Upper lobe of right lung (tissue), 1 donor: ENCODE measurements at regions not wholly inside any gene's neighbourhood (a gene's known extent, or its start where the extent isn't known, plus 50 kb on each side); places are given as distances from the start of the nearest gene placed in this dataset.

Experiments used
- ATAC-seq: fragments of 200-7000 bp; cut with Tn5 transposase; one replicate; pipeline ENCODE4 v1.9.1; 2020; ENCODE audit warnings: mild to moderate bottlenecking, moderate library complexity
- DNase-seq: peaks from one replicate; pipeline ENCODE4 v3.0.0-alpha.2; 2020
- H3K27ac ChIP-seq: fragments of 200-600 bp; one replicate; pipeline ENCODE4 v1.8.0; 2022
- H3K27me3 ChIP-seq: fragments of 200-600 bp; one replicate; pipeline ENCODE4 v1.8.0; 2022; ENCODE audit warnings: mild to moderate bottlenecking
- H3K36me3 ChIP-seq: fragments of 200-600 bp; one replicate; pipeline ENCODE4 v1.8.0; 2022
- H3K4me1 ChIP-seq: fragments of 200-600 bp; one replicate; pipeline ENCODE4 v1.8.0; 2022
- H3K4me3 ChIP-seq: fragments of 200-600 bp; one replicate; pipeline ENCODE4 v1.8.0; 2022; ENCODE audit warnings: mild to moderate bottlenecking
- H3K9me3 ChIP-seq: fragments of 200-600 bp; one replicate; pipeline ENCODE4 v1.8.0; 2022
- CTCF ChIP-seq: fragments of 200-600 bp; IDR thresholded peaks from one replicate; pipeline ENCODE4 v1.8.0; 2022; ENCODE audit warnings: antibody characterized with exemption
- intact Hi-C: fragments of 100-400 bp; cut with DNase I; formaldehyde crosslinking; loops from one replicate; pipeline ENCODE4 v1.11.0; 2022
- donor health status: DM: no; HTN: yes; CAD: no; lungs with severe emphysema.

DNA sequence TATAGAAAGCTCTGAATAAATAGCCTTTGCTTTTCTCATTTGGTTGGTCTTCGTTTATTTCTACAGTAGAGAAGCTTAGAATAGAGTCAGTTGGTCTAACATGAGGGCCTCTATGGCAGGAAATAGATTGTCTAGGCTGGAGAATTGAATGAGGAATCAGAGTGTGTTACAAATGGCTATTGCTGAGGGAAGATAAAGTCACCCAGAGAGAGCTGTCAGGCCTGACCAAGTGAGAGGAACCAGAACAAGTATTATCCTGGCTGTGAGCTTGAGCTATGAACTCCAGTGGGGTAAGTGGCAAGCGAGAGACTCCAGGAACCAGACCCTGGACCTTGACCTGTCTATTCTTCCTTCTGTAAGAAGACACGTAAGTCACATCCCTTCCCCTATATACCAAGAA lies 353.1 kb downstream of the CD83 start:
- H3K27me3 ChIP-seq: no peaks in the 10 kb centered on the region
- H3K4me3 ChIP-seq: no peak overlapping the region
- no peak for DNase-seq
- TF ChIP-seq CTCF: no peak
- H3K4me1 ChIP-seq: no peaks in the 10 kb centered on the region
- H3K9me3 ChIP-seq: no peaks in the 10 kb centered on the region
- intact Hi-C loops: no loop called here
- no peak for ATAC-seq
- H3K36me3 ChIP-seq: no peaks in the 10 kb centered on the region
- H3K27ac ChIP-seq: no peak overlapping the region

DNA sequence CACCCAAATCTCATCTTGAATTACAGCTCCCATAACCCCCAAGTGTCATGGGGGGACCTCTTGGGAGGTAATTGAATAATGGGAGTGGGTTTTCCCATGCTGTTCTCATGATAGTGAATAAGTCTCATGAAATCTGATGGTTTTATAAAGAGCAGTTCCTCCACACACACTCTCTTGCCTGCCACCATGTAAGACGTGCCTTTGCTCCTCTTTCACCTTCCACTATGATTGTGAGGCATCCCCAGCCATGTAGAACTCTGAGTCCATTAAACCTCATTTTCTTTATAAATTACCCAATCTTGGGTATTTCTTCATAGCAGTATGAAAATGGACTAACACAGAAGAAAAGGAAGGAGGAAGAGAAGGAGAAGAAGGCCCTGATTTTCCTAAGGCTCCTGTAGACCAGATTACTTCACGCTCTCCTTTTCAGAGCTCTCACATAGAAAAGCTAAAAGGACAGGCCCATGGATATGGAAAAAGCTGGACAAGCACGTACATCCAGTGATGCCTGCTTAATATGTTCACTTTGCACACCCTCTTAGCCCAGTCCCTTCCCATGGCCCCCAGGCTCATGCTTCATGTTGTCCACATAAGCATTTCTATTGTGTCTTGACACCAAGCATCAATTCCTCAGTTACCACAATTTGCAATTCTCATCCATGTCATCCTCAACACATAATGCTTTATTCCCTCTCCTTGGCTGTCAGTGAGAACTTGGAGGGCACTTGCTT lies 354.8 kb downstream of the CD83 start:
- no peaks in the 10 kb centered on the region for H3K9me3 ChIP-seq
- H3K4me3 ChIP-seq: no peak overlapping the region
- peaks cover 15% of the 10 kb centered on the region for H3K4me1 ChIP-seq
- DNase-seq: no peak
- intact Hi-C loops: no loop called here
- no peak overlapping the region for H3K27ac ChIP-seq
- H3K27me3 ChIP-seq: no peaks in the 10 kb centered on the region
- no peak for ATAC-seq
- H3K36me3 ChIP-seq: no peaks in the 10 kb centered on the region
- no peak for TF ChIP-seq CTCF

- ATAC-seq: no peak
- DNase-seq: no peak
- H3K27ac ChIP-seq: no peak overlapping the region
- peaks cover 19% of the 10 kb centered on the region for H3K4me1 ChIP-seq
- H3K27me3 ChIP-seq: no peaks in the 10 kb centered on the region
- no peaks in the 10 kb centered on the region for H3K9me3 ChIP-seq
- no peaks in the 10 kb centered on the region for H3K36me3 ChIP-seq
- H3K4me3 ChIP-seq: no peak overlapping the region
- no peak for TF ChIP-seq CTCF
- intact Hi-C loops: no loop called here
These were observed 355.4 kb downstream of the CD83 start for GRCh38 chr6:14472986-14473337.

GRCh38 chr6:14474816-14475215 lies 357.2 kb downstream of the CD83 start:
- no peaks in the 10 kb centered on the region for H3K27me3 ChIP-seq
- intact Hi-C loops: no loop called here
- no peak overlapping the region for H3K4me3 ChIP-seq
- H3K9me3 ChIP-seq: no peaks in the 10 kb centered on the region
- TF ChIP-seq CTCF: no peak
- ATAC-seq (no peak), DNase-seq (no peak)
- no peak overlapping the region for H3K27ac ChIP-seq
- no peaks in the 10 kb centered on the region for H3K36me3 ChIP-seq
- peaks cover 28% of the 10 kb centered on the region for H3K4me1 ChIP-seq

DNA sequence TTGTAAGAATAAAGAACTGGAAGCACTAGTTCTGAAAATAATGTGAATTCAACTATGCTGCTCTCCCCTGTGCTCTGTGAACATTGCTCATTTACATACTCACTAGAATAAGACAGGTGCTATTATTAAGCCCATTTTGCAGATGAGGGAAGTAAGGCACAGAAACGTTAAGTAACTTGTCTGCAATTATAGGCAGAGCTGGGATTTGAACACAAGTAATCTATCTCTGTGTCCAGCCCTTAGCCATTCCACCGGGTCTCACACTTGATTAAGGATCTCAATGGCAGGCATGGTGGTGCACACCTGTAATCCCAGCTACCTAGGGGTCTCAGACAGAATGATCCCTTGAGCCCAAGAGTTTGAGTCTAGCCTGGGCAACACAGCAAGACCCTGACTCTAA lies 357.7 kb downstream of the CD83 start:
- H3K4me3 ChIP-seq: no peak overlapping the region
- intact Hi-C loops: no loop called here

More for the DNA sequence above, 357.7 kb downstream of the CD83 start:
- no peak for TF ChIP-seq CTCF
- H3K27ac ChIP-seq: no peak overlapping the region
- H3K27me3 ChIP-seq: no peaks in the 10 kb centered on the region
- peaks cover 28% of the 10 kb centered on the region for H3K4me1 ChIP-seq
- H3K9me3 ChIP-seq: no peaks in the 10 kb centered on the region
- ATAC-seq (no peak), DNase-seq (no peak)
- H3K36me3 ChIP-seq: no peaks in the 10 kb centered on the region
